ENCODE measurements at regions not wholly inside any gene's neighbourhood (a gene's known extent, or its start where the extent isn't known, plus 50 kb on each side); places are given as distances from the start of the nearest gene placed in this dataset.

DNA sequence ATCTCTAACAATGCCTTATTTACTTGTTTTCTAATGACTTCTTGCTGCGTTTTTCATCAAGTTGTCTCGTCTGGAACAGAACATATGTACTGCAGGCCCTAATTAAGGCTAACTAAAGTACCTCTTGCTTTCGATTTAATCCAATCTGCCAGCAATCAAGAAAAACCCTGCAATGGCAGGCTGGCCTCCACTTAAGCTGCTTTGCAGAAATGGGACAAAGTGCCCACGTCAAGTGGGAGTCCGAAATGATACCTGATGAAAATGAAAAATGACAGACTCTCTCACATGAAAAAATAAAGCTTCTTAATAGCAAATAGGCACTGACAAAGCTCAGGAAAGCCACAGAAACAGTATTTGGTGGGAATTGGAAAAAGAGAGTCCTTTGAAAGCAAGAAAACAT is 1454.7 kb downstream of the FAM181B start:
- TF ChIP-seq, protein P1, sequence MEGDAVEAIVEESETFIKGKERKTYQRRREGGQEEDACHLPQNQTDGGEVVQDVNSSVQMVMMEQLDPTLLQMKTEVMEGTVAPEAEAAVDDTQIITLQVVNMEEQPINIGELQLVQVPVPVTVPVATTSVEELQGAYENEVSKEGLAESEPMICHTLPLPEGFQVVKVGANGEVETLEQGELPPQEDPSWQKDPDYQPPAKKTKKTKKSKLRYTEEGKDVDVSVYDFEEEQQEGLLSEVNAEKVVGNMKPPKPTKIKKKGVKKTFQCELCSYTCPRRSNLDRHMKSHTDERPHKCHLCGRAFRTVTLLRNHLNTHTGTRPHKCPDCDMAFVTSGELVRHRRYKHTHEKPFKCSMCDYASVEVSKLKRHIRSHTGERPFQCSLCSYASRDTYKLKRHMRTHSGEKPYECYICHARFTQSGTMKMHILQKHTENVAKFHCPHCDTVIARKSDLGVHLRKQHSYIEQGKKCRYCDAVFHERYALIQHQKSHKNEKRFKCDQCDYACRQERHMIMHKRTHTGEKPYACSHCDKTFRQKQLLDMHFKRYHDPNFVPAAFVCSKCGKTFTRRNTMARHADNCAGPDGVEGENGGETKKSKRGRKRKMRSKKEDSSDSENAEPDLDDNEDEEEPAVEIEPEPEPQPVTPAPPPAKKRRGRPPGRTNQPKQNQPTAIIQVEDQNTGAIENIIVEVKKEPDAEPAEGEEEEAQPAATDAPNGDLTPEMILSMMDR (conservative IDR thresholded peaks at IDR 0.05; ENCODE audit: low read length) = no peak
- no peak for TF ChIP-seq EZH2phosphoT487 (IDR thresholded peaks at IDR 0.05; ENCODE audit: borderline replicate concordance, low read depth, low read length)
